MG63 (cell line): ENCODE measurements at regions not wholly inside any gene's neighbourhood (a gene's known extent, or its start where the extent isn't known, plus 50 kb on each side); places are given as distances from the start of the nearest gene placed in this dataset.

Experiments
- DNase-seq: peaks from one replicate; pipeline ENCODE4 v3.0.0-alpha.2; 2020
- H3K27me3 ChIP-seq: fragments of 250-450 bp; sonication (Bioruptor Pico); 2 replicates; pipeline ENCODE4 v1.5.1; 2020; ENCODE audit warnings: mild to moderate bottlenecking, moderate library complexity
- H3K36me3 ChIP-seq: fragments of 250-450 bp; sonication (Bioruptor Pico); 2 replicates; pipeline ENCODE4 v1.5.1; 2020; ENCODE audit warnings: mild to moderate bottlenecking, moderate library complexity
- H3K4me3 ChIP-seq: fragments of 250-450 bp; sonication (Bioruptor Pico); 2 replicates; pipeline ENCODE4 v1.5.1; 2020; ENCODE audit warnings: mild to moderate bottlenecking, moderate library complexity
- H3K9me3 ChIP-seq: fragments of 250-450 bp; sonication (Bioruptor Pico); 2 replicates; pipeline ENCODE4 v1.5.1; 2020; ENCODE audit warnings: mild to moderate bottlenecking, moderate library complexity

DNA sequence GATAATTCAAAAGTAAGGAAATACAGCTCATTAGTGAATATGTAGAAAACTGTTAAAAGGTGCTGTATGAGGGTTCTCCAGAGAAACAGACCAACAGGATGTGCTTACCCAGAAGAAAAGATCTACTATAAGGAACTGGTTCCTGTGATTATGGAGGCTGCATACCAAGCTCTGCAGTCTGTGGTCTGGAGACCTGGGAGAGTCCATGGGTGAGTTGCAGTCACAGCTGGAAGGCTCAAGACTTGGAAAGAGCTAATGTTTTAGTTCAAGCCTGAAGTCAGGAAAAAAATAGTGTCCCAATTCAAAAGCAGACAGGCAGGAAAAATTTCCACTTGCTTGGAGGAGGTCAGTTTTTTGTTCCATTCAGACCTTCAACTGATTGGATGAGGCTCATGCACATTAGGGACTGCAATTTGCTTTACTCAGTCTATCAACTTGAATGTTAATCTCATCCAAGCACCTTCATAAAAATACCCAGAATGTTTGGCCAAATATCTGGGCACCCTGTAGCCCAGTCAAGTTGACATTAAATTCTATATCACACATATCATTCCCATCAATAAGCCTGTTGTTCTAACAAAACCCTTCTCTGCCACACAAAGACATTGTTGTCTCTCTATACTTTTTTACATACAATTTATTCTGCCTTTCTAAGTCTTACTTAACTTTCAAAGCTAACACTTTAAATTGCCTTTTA lies 197.9 kb upstream of the KLF6 start:
- Histone ChIP-seq H3K36me3 (no peaks in the 10 kb centered on the region), H3K9me3 (peaks cover 2% of the 10 kb centered on the region; the same call in 1 of the 2 replicates), H3K4me3 (no peak overlapping the region), H3K27me3 (no peaks in the 10 kb centered on the region)
- DNase-seq, result no peak

DNA sequence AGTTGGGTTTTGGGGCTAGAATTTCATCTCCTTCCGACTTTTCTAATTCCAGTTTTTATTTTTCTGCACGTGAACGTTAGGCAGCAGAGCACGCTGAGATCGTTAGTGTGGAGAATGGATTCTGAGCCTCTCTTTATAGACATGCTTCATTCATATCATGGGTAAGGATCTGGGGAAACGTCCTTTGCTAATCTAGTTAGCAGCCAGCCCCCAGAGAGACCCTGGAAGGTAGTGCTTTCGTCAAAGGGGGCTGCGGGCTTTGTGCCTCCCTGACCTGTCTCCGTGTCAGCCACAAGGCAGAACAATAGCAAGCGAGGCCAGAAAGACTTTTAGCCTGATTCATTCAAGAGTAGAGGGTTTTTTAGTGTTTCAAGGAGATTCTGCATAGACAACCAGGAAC lies 196.3 kb upstream of the KLF6 start:
- Histone ChIP-seq H3K4me3 (no peak overlapping the region), H3K9me3 (peaks cover 2% of the 10 kb centered on the region; the same call in 1 of the 2 replicates), H3K36me3 (no peaks in the 10 kb centered on the region), H3K27me3 (no peaks in the 10 kb centered on the region)
- no peak for DNase-seq

DNA sequence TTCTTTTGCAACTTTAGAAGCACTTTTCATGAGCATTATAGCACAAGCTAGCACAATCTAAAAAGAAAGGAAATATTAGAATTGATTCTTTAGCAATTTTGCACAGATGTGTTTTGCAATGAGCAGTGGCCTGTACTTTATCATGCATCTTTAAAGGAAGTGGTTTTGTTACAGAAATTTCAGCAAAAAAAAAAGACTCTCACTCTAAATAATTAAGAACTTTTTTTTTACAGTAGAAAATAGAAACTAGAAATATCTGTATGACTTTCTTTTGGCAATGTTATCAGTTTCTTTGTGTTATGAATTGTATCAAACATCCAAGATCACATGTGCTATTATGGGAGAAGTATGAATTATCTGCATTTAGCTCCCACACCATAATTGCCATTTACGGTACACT lies 195.7 kb upstream of the KLF6 start:
- H3K9me3 ChIP-seq, result peaks cover 2% of the 10 kb centered on the region; the same call in 1 of the 2 replicates
- no peak for DNase-seq
- H3K4me3 ChIP-seq, result no peak overlapping the region
- H3K27me3 ChIP-seq, result no peaks in the 10 kb centered on the region
- H3K36me3 ChIP-seq, result no peaks in the 10 kb centered on the region

DNA sequence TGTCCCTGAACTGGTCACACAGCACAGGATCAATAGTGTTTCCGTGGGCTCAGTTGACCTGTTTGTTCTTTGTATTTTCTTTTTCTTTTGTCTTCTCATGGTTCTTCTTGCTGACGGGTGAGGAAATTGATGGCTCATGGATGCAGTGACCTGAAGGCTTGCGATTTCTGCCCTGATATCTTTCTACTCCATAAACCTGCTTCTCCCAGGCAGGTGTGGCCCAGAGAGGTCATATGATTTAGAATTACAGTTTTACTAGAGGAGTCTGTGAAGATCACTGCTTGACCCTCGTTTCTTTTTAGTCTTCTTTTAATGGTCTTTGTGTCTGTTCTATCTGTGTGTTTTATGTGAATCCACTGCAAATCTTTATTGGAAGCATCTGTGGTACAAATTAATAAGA lies 195.1 kb upstream of the KLF6 start:
- Histone ChIP-seq H3K27me3 (no peaks in the 10 kb centered on the region), H3K9me3 (peaks cover 2% of the 10 kb centered on the region; the same call in 1 of the 2 replicates), H3K4me3 (no peak overlapping the region), H3K36me3 (no peaks in the 10 kb centered on the region)
- no peak for DNase-seq

DNA sequence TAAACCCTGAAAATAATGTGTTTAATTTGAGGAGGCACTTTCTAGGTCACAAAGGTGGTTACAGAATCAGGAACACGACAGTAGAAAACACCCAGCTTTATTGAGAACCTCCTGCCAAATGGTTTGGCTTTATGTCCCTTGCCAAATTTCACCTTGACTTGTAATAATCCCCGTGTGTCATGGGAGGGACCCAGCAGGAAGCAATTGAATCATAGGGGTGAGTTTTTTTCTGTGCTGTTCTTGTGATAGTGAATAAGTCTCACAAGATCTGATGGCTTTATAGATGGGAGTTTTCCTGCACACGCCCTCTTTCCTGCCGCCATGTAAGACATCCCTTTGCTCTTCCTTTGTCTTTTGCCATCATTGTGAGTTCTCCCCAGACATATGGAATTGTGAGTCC lies 193.8 kb upstream of the KLF6 start:
- H3K4me3 ChIP-seq, result no peak overlapping the region
- peak; percentile 12 for DNase-seq
- H3K27me3 ChIP-seq, result no peaks in the 10 kb centered on the region
- H3K9me3 ChIP-seq, result peaks cover 2% of the 10 kb centered on the region; the same call in 1 of the 2 replicates
- no peaks in the 10 kb centered on the region for H3K36me3 ChIP-seq

DNA sequence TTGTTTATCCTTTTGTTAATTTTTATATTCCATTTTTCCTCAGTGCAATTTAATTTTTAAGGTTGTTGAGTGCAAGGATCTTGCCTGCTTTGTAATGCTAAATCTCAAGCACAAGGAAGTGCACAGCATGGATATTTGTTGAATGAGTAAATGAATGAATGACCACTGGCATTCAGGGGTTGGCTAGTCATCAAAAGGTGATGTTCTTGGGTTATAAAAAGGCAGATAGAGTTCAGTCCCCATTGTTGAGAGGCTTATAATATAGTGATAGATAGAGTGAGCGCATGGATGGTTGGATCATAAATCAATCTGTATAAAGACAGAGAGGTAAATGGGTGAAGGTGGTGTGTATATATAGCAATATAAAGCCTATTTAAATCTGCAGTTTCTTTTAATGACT lies 193.2 kb upstream of the KLF6 start:
- Histone ChIP-seq H3K36me3 (no peaks in the 10 kb centered on the region), H3K27me3 (no peaks in the 10 kb centered on the region)
- no peak for DNase-seq

DNA sequence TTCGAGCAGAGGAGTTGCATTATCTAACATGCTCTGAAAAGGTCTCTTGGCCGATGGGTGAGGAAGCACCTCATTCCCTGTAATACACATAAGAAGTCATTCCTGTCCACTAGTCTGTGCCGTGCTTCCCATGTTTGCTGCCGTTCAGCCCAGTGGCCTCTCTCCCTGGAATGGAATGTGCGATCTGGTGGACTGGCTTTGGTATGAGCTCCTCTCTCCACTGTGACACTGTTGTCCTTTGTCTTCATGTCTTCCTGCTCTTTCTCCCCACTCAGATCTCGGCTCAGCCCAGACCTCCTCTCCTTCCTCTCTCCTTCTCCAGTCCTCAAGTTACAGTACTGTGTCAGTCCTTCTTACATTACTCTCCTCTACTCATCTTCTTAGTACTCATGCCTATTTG lies 192.8 kb upstream of the KLF6 start:
- Histone ChIP-seq H3K9me3 (no peaks in the 10 kb centered on the region; the same call in 1 of the 2 replicates), H3K4me3 (no peak overlapping the region), H3K27me3 (no peaks in the 10 kb centered on the region), H3K36me3 (no peaks in the 10 kb centered on the region)
- DNase-seq, result no peak

More for the DNA sequence above, 193.2 kb upstream of the KLF6 start:
- Histone ChIP-seq H3K9me3 (no peaks in the 10 kb centered on the region; the same call in 1 of the 2 replicates), H3K4me3 (no peak overlapping the region)

DNA sequence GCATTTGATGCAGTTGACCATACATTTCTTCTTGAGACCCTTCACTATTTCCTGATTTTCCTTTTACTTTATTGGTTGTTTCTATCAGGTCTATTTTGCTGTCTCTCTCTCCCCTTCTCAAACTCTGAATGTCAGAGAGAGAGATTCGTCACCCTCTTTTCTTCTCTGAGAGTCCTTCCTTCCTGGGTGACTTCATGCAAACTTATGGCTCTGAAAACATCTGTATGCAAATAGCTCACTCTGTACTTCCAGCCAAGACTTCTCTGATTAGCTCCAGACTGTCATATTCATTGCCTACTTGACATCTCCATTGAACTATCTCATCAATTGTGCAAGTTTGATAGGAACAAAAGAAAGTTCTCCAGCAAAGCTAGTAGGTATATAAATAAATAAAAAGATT lies 191.7 kb upstream of the KLF6 start:
- Histone ChIP-seq H3K9me3 (no peaks in the 10 kb centered on the region; the same call in 1 of the 2 replicates), H3K36me3 (no peaks in the 10 kb centered on the region), H3K4me3 (no peak overlapping the region), H3K27me3 (no peaks in the 10 kb centered on the region)
- DNase-seq, result no peak

DNA sequence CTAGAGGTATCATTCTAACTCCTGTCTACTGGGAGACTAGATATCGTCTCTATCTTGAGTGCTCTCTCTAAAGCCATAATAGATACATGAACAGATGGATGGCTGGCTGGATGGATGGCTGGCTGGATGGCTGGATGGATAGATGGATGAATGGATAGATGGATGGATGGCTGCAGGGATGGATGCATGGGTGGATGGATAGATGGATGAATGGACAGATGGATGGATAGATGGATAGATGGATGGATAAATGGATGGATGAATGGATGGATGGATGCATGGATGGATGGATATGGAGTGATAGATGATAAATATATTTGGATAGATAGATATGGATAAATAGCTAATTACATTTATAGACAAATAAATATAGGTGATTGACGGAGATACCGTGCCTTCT lies 191.2 kb upstream of the KLF6 start:
- Histone ChIP-seq H3K36me3 (no peaks in the 10 kb centered on the region), H3K27me3 (no peaks in the 10 kb centered on the region), H3K9me3 (no peaks in the 10 kb centered on the region; the same call in 1 of the 2 replicates), H3K4me3 (no peak overlapping the region)
- no peak for DNase-seq

DNA sequence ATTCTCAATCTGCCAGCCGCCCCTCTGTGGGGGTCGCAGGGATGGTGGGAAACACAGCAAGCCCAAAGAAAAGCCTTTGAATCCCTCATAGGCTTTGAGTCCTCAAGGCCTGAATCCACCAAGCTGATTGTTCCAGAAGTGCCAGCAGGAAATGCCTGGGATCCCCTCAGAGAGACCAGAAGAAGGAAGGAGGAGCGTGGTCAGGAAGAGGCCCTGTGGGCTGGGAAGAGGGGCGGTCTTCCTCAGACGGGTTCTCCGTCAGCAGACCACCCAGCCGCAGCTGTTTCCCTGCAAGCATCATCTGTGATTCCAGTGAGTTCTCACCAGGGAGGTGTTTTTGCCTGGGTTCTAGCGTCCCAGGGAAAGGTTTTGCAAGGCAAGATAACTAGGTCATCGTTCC lies 190.0 kb upstream of the KLF6 start:
- DNase-seq, result no peak
- H3K36me3 ChIP-seq, result no peaks in the 10 kb centered on the region
- no peak overlapping the region for H3K4me3 ChIP-seq
- no peaks in the 10 kb centered on the region for H3K27me3 ChIP-seq
- H3K9me3 ChIP-seq, result no peaks in the 10 kb centered on the region; the same call in 1 of the 2 replicates

DNA sequence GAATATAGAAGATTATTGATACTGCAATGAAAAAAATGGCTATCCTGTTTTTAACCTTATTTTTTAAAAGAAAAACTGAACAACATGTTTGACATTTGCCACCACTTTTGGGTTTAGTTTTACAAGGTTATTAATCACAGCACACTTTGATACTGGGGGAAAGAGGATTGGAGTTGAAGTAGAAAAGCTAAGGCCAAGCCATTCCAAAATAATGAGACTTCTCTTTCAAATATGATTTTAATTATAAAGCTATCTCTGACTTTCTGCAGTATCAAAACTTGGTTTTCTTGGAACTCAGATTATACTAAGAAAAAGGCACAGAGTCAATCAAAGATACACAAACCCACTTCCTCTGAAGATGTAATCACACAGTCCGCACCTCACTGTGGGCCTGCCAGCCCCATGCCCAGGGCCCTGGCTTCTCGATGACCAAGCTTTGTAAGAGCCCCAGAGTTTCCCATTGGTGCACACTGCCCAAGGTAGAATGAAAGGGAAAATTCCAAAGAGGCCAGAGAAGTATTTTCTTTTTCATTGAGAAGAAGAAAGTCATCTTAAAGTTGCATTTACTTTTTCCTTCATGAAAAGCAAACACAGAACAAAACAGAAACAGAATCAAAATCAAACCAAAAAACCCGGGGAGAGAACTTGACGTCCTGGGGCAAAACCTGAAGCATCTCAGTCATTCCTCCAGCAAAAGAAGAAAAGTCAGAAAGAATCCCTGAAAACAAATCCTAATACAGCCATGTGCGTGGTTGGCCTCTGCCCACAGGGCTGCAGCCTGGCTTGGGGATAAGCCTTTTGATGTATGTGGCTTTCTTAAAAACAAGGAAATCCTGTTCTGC lies 187.7 kb upstream of the KLF6 start:
- Histone ChIP-seq H3K27me3 (no peaks in the 10 kb centered on the region), H3K4me3 (no peak overlapping the region), H3K36me3 (no peaks in the 10 kb centered on the region), H3K9me3 (no peaks in the 10 kb centered on the region)
- no peak for DNase-seq

DNA sequence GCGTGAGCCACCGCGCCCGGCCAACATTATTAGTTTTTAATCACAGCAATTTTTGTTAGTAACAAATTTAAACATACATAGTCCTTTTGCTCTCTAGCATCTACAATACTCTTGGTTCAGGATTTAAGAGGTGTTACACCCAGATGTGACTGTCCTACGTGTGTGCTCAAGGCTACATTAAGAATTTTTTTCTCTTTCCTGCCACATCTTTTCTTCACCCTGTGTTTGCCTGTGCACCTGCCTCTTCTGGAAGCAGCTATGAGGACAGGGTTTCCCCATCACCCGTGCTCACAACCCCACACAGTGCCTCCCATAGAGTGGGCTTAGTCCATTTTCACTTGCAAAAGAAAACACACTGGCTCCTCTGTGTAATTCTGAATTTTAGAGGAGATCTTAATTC lies 186.7 kb upstream of the KLF6 start:
- Histone ChIP-seq H3K36me3 (no peaks in the 10 kb centered on the region), H3K9me3 (no peaks in the 10 kb centered on the region)

DNA sequence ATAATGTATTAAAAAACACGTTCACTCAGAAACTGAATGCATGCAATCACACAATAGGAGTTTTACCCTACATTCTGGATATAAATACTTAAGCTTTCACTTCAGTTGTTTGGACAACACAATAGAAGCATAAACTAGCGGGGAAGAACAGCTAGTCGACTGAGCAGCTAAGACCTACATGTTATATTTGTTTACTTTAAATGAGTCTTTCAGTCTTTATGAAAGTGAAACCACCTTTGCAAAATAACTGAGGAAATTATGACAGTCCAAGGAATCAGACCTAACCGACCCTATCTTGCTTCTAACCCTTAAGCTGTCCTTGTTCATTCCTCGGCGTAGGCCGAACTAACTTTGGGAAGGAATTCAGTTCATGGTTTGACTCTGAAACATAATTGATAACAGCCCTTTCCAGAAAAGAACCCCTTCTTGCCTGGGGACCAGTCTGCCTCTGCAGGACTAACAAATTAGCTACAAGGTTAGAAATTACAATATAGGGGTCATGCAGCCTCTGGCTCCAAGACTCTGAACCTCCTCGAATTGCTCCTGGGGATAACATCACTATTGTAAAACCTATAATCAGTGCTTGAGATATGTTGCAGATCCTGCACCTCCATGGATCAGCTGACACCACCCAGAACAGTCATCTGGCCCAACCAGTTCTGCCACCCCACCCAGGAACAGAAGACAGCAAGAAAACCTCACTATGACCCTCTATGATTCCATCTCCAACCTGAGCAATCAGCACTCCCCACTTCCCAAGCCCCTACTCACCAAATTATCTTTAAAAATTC lies 185.1 kb upstream of the KLF6 start:
- Histone ChIP-seq H3K36me3 (no peaks in the 10 kb centered on the region), H3K9me3 (no peaks in the 10 kb centered on the region), H3K4me3 (no peak overlapping the region), H3K27me3 (no peaks in the 10 kb centered on the region)
- DNase-seq, result no peak

More for the DNA sequence above, 186.7 kb upstream of the KLF6 start:
- H3K4me3 ChIP-seq, result no peak overlapping the region
- H3K27me3 ChIP-seq, result no peaks in the 10 kb centered on the region
- DNase-seq, result no peak

DNA sequence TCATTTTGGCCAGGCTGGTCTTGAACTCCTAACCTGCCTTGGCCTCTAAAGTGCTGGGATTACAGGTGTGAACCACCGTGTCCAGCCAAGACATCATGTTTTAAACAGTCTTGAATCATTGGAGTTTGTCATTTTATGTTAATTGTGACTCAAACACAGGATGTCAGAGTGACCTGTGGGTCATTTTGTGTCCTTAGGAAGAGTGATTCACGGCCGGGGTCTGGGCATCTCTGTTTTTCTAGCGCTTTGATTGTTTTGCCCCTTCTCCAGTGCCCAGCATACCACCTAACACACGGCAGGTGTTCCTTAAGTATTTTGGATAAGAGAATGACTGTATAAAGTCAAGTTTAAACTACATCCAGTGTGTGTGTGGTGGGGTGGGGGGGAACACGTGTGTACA lies 183.7 kb upstream of the KLF6 start:
- Histone ChIP-seq H3K4me3 (no peak overlapping the region), H3K27me3 (no peaks in the 10 kb centered on the region), H3K36me3 (no peaks in the 10 kb centered on the region), H3K9me3 (no peaks in the 10 kb centered on the region)
- no peak for DNase-seq

DNA sequence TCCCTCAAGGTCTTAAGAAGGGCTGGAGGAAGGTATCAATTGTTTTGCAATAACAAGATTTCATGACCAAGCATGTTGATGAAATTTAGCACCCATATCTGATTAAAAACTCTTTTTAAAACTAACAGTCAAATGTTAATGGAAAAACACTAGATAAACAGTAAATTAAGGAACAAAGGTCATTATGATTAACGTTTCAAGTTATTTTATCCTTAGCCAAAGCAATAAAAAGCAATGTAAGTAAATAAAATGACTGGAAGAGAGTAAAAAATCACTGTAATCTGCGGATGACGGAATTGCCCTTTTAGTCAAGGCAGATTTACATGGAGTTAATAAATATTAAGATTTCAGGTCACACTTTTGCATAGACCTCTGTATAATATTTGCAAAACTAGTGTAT lies 179.5 kb upstream of the KLF6 start:
- DNase-seq, result no peak
- H3K36me3 ChIP-seq, result no peaks in the 10 kb centered on the region
- no peak overlapping the region for H3K4me3 ChIP-seq
- no peaks in the 10 kb centered on the region for H3K9me3 ChIP-seq
- no peaks in the 10 kb centered on the region for H3K27me3 ChIP-seq

DNA sequence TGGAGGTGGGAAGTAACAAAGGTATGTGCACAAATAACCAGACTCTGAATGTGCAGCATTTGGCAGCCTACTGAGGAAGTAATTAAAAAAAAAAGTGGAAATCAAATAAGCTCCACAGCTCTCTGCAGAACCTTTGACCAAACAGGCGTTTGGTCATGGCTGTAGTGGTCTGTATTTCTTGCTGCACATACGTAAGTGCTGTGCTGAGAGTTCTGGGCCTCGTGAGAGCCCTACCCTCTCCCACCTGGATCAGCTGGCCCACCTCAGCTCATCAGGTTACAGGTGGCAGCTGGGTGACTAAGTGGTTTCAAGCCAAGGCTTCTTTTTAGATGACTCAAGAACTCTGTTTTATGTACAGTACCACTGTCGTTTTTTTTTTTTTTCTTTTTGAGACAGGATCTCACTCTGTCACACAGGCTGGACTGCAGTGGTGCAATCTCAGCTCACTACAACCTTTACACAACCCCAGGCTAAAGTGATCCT lies 178.2 kb upstream of the KLF6 start:
- Histone ChIP-seq H3K36me3 (no peaks in the 10 kb centered on the region), H3K4me3 (no peak overlapping the region), H3K9me3 (no peaks in the 10 kb centered on the region), H3K27me3 (no peaks in the 10 kb centered on the region)
- DNase-seq, result no peak

DNA sequence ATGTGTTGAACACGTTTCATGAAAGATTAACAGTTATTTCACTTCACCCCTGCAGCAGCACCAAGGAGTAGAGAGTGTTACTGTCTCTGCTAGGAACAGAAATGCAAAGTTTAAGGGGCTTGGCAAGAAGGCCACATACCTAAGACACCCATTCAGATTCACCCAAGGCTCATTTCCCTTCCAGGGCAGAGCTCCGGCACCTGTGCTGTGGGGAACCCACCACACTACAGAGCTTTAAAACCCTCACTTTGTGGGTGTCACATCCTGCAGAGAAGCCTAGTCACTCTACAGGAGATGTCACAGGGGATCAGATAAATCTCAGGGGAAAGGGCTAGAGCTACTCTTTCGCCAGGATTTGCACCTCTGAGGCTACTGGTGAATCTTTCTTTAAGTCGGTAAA lies 176.1 kb upstream of the KLF6 start:
- Histone ChIP-seq H3K9me3 (no peaks in the 10 kb centered on the region), H3K27me3 (no peaks in the 10 kb centered on the region), H3K36me3 (no peaks in the 10 kb centered on the region), H3K4me3 (no peak overlapping the region)
- no peak for DNase-seq
